ENCODE measurements at regions not wholly inside any gene's neighbourhood (a gene's known extent, or its start where the extent isn't known, plus 50 kb on each side); places are given as distances from the start of the nearest gene placed in this dataset.

DNA sequence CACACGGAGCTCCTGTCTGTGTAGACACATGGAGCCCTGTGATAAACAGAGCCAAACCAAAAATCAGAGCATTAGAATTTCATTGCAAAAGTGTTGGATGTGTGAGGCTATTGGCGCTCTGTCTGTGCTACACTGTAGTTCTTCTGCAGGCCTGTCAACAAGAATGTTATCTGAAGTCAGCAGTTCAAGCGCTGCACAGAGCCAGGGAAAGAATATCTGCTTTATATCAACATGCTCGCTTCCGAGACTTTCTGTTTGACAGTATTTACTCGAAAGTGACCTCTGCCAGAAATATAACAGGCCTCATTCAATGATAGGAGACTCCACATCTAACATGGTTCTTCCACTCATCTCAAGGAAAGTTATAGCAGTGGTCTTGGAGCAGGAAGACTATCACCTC is 118.3 kb downstream of the CCER1 start:
- no peak for DNase-seq
- no peak for TF ChIP-seq EZH2phosphoT487 (IDR thresholded peaks at IDR 0.05; ENCODE audit: low read length)
- no peak for TF ChIP-seq EZH2 (optimal IDR thresholded peaks at IDR 0.05; ENCODE audit: low read depth, low read length)
- TF ChIP-seq CTCF (IDR thresholded peaks at IDR 0.05; ENCODE audit: low read length): no peak
- H3K4me1 ChIP-seq (ENCODE audit: low read length): no peaks in the 10 kb centered on the region
- no peaks in the 10 kb centered on the region for H3K79me2 ChIP-seq (ENCODE audit: low read length)
- H3K27ac ChIP-seq (ENCODE audit: low read length): no peak overlapping the region
- no peak overlapping the region for H3K4me2 ChIP-seq (ENCODE audit: low read depth, low read length)
- H4K20me1 ChIP-seq (ENCODE audit: insufficient read depth, low read length): no peaks in the 10 kb centered on the region
- no peak overlapping the region for H3K4me3 ChIP-seq (ENCODE audit: low read length)
- no peaks in the 10 kb centered on the region for H3K9me2 ChIP-seq (replicated peaks; ENCODE audit: insufficient read depth, low read length)
- H2AFZ ChIP-seq (ENCODE audit: low read length): no peak overlapping the region
- no peaks in the 10 kb centered on the region for H3F3A ChIP-seq (ENCODE audit: insufficient read depth, low read length)
- no peak overlapping the region for H3K9ac ChIP-seq (ENCODE audit: low read length)
- no peaks in the 10 kb centered on the region for H3K27me3 ChIP-seq (replicated peaks; ENCODE audit: insufficient read depth, low read length)
- no peaks in the 10 kb centered on the region for H3K9me3 ChIP-seq (replicated peaks; ENCODE audit: insufficient read depth, low read length)
- H3K36me3 ChIP-seq (replicated peaks; ENCODE audit: insufficient read depth, low read length): no peaks in the 10 kb centered on the region

DNA sequence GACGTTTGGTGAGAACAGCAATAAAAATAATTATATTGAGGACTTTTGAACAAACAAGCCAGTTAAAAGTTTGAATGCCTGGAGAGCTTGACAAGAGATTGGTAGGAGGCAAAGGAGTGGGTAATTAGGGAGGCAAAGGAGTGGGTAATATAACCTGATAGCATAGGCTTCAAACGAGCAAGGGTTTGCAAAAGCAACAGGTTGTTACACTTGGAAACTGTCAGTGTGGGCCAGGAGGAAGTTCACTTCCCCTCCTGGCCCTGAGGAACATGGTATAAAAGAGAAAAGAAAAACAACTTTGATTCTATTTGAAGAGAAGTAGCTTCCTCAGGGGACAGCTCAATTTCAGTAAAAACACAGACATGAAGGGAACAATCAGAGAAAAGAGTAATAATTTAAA is 121.7 kb downstream of the CCER1 start:
- H3K4me3 ChIP-seq (ENCODE audit: low read length): no peak overlapping the region
- H3K27me3 ChIP-seq (replicated peaks; ENCODE audit: insufficient read depth, low read length): no peaks in the 10 kb centered on the region
- no peaks in the 10 kb centered on the region for H3K9me2 ChIP-seq (replicated peaks; ENCODE audit: insufficient read depth, low read length)
- H4K20me1 ChIP-seq (ENCODE audit: insufficient read depth, low read length): no peaks in the 10 kb centered on the region
- H3K36me3 ChIP-seq (replicated peaks; ENCODE audit: insufficient read depth, low read length): no peaks in the 10 kb centered on the region
- DNase-seq: no peak
- no peak overlapping the region for H3K4me2 ChIP-seq (ENCODE audit: low read depth, low read length)
- TF ChIP-seq EZH2 (optimal IDR thresholded peaks at IDR 0.05; ENCODE audit: low read depth, low read length) (no peak), CTCF (IDR thresholded peaks at IDR 0.05; ENCODE audit: low read length) (no peak), EZH2phosphoT487 (IDR thresholded peaks at IDR 0.05; ENCODE audit: low read length) (no peak)
- H3K9me3 ChIP-seq (replicated peaks; ENCODE audit: insufficient read depth, low read length): no peaks in the 10 kb centered on the region
- no peak overlapping the region for H3K27ac ChIP-seq (ENCODE audit: low read length)
- no peak overlapping the region for H3K9ac ChIP-seq (ENCODE audit: low read length)
- H2AFZ ChIP-seq (ENCODE audit: low read length): no peak overlapping the region
- no peaks in the 10 kb centered on the region for H3K4me1 ChIP-seq (ENCODE audit: low read length)
- H3K79me2 ChIP-seq (ENCODE audit: low read length): no peaks in the 10 kb centered on the region
- no peaks in the 10 kb centered on the region for H3F3A ChIP-seq (ENCODE audit: insufficient read depth, low read length)

DNA sequence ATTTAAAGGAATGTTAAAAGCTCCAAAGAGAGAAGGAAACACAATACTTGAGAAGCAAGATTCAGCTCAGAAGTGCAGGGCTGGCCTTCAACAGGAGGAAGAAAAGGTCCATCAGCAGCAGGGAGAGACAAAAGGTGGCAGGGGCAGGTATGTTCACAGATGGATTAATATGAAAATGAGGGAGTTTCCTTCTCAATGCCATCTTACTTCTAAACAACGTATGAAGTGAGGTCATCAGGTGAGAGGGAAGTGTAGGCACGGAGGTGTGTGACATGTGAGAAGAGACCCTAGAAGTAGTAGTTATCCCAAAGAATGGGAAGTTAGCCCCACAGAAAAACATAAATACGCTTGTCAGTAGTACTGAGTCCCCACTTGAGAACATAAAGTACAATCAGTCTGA is 122.5 kb downstream of the CCER1 start:
- DNase-seq: no peak
- H3K4me3 ChIP-seq (ENCODE audit: low read length): no peak overlapping the region
- no peaks in the 10 kb centered on the region for H3F3A ChIP-seq (ENCODE audit: insufficient read depth, low read length)
- H3K9me2 ChIP-seq (replicated peaks; ENCODE audit: insufficient read depth, low read length): no peaks in the 10 kb centered on the region
- no peaks in the 10 kb centered on the region for H3K79me2 ChIP-seq (ENCODE audit: low read length)
- no peak overlapping the region for H3K4me2 ChIP-seq (ENCODE audit: low read depth, low read length)
- TF ChIP-seq EZH2phosphoT487 (IDR thresholded peaks at IDR 0.05; ENCODE audit: low read length): no peak
- TF ChIP-seq EZH2 (optimal IDR thresholded peaks at IDR 0.05; ENCODE audit: low read depth, low read length): no peak
- TF ChIP-seq CTCF (IDR thresholded peaks at IDR 0.05; ENCODE audit: low read length): no peak
- no peak overlapping the region for H3K9ac ChIP-seq (ENCODE audit: low read length)
- H3K4me1 ChIP-seq (ENCODE audit: low read length): no peaks in the 10 kb centered on the region
- H4K20me1 ChIP-seq (ENCODE audit: insufficient read depth, low read length): no peaks in the 10 kb centered on the region
- H3K36me3 ChIP-seq (replicated peaks; ENCODE audit: insufficient read depth, low read length): no peaks in the 10 kb centered on the region
- H3K27ac ChIP-seq (ENCODE audit: low read length): no peak overlapping the region
- no peaks in the 10 kb centered on the region for H3K9me3 ChIP-seq (replicated peaks; ENCODE audit: insufficient read depth, low read length)
- H3K27me3 ChIP-seq (replicated peaks; ENCODE audit: insufficient read depth, low read length): no peaks in the 10 kb centered on the region
- H2AFZ ChIP-seq (ENCODE audit: low read length): no peak overlapping the region
